ENCODE measurements at regions not wholly inside any gene's neighbourhood (a gene's known extent, or its start where the extent isn't known, plus 50 kb on each side); places are given as distances from the start of the nearest gene placed in this dataset.

DNA sequence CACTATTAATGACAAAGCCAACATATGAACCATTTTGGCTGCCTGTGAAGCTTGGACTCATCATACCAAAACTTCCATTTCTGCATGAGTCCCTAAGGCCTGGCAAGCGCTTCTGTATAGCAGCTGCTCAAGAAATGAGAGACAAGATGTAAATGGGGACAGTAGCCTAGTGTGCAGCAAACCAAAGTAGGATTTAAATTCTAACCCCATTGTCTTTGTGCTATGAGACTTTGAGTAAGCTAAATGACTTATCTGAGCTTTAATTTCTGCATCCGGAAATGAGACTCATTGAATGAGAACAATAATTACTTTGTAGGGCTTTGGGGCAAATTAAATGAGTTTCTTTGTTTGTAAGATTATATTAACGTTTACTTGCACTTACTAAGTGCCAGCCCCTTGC lies 536.4 kb upstream of the CDH7 start:
- TF ChIP-seq SPI1 (IDR thresholded peaks at IDR 0.05; ENCODE audit: borderline replicate concordance, low read depth) = no peak
- TF ChIP-seq, protein P1, sequence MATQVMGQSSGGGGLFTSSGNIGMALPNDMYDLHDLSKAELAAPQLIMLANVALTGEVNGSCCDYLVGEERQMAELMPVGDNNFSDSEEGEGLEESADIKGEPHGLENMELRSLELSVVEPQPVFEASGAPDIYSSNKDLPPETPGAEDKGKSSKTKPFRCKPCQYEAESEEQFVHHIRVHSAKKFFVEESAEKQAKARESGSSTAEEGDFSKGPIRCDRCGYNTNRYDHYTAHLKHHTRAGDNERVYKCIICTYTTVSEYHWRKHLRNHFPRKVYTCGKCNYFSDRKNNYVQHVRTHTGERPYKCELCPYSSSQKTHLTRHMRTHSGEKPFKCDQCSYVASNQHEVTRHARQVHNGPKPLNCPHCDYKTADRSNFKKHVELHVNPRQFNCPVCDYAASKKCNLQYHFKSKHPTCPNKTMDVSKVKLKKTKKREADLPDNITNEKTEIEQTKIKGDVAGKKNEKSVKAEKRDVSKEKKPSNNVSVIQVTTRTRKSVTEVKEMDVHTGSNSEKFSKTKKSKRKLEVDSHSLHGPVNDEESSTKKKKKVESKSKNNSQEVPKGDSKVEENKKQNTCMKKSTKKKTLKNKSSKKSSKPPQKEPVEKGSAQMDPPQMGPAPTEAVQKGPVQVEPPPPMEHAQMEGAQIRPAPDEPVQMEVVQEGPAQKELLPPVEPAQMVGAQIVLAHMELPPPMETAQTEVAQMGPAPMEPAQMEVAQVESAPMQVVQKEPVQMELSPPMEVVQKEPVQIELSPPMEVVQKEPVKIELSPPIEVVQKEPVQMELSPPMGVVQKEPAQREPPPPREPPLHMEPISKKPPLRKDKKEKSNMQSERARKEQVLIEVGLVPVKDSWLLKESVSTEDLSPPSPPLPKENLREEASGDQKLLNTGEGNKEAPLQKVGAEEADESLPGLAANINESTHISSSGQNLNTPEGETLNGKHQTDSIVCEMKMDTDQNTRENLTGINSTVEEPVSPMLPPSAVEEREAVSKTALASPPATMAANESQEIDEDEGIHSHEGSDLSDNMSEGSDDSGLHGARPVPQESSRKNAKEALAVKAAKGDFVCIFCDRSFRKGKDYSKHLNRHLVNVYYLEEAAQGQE (IDR thresholded peaks at IDR 0.05; ENCODE audit: insufficient replicate concordance, low read depth) = no peak
- TF ChIP-seq POLR2AphosphoS5 (IDR thresholded peaks at IDR 0.05; ENCODE audit: low read depth) = no peak
- no peak for TF ChIP-seq GABPA (IDR thresholded peaks at IDR 0.05; ENCODE audit: low read depth)
- TF ChIP-seq, protein P2, sequence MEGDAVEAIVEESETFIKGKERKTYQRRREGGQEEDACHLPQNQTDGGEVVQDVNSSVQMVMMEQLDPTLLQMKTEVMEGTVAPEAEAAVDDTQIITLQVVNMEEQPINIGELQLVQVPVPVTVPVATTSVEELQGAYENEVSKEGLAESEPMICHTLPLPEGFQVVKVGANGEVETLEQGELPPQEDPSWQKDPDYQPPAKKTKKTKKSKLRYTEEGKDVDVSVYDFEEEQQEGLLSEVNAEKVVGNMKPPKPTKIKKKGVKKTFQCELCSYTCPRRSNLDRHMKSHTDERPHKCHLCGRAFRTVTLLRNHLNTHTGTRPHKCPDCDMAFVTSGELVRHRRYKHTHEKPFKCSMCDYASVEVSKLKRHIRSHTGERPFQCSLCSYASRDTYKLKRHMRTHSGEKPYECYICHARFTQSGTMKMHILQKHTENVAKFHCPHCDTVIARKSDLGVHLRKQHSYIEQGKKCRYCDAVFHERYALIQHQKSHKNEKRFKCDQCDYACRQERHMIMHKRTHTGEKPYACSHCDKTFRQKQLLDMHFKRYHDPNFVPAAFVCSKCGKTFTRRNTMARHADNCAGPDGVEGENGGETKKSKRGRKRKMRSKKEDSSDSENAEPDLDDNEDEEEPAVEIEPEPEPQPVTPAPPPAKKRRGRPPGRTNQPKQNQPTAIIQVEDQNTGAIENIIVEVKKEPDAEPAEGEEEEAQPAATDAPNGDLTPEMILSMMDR (IDR thresholded peaks at IDR 0.05; ENCODE audit: insufficient read depth, low read length) = no peak
- H3K27me3 ChIP-seq (ENCODE audit: insufficient read depth, poor library complexity, severe bottlenecking) = no peaks in the 10 kb centered on the region
- no peak overlapping the region for H3K4me3 ChIP-seq (replicated peaks; ENCODE audit: insufficient read depth, low read length)
- DNase-seq (ENCODE audit: low read depth in 1 of 2, low spot score in 1 of 2) = no peak
- no peak overlapping the region for H3K27ac ChIP-seq (replicated peaks)

DNA sequence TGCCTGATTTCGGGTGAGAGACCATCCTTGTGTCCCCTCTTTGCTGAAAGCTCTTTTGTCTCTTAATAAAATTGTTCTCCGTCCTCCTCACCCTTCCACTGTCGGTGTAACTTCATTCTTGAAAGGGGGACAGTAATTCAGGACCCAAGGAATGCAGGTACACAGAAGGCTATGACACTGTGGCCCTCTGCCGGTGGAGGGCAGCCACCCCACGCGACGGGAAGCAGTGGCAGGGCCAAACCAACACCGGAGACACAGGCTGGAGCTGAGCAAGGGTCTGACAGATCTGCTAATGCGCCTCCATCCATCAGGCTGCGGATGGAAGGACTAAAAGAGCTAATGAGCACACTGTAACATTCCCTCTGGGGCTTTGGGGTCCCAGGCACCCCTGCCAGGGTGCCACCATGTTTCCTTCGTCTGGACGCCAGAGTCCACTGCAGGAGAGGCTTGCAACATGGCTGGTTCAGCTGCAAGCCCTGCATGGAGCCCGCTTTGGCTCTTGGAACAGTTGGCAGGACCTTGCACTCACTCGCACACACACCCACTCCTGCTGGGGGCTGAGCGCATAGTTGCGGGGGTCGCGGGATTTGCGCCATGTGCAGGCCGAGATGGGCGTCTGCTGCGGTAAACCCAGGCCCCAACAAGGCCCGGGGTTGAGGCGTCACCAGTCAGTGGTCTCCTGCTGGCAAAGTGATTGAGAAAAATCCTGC lies 544.1 kb upstream of the CDH7 start:
- Histone ChIP-seq H3K27me3 (ENCODE audit: insufficient read depth, poor library complexity, severe bottlenecking) (no peaks in the 10 kb centered on the region), H3K27ac (replicated peaks) (no peak overlapping the region), H3K4me3 (replicated peaks; ENCODE audit: insufficient read depth, low read length) (no peak overlapping the region)
- DNase-seq (ENCODE audit: low read depth in 1 of 2, low spot score in 1 of 2) = no peak
- TF ChIP-seq, protein P1 (IDR thresholded peaks at IDR 0.05; ENCODE audit: insufficient replicate concordance, low read depth) = no peak
- TF ChIP-seq SPI1 (IDR thresholded peaks at IDR 0.05; ENCODE audit: borderline replicate concordance, low read depth) (no peak), GABPA (IDR thresholded peaks at IDR 0.05; ENCODE audit: low read depth) (no peak), POLR2AphosphoS5 (IDR thresholded peaks at IDR 0.05; ENCODE audit: low read depth) (no peak)
- TF ChIP-seq, protein P2 (IDR thresholded peaks at IDR 0.05; ENCODE audit: insufficient read depth, low read length) = no peak

DNA sequence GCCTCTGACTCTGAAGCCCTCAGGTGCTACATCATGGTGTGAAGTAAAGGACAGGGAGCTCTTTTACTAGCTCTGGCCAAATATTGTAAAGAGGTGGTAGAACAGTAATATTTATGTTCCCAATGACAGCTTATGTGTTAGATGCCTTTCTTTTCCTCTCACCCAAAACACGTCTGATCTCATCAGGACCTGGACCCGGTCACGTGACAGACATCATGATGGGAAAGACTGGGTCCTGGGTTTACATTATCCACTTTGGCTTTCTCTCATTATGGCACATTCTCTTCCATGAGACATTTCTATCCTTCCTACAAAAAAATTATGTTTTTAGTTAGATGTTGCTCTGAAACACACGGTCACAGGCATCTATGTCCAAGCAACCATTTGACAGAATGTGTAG lies 548.7 kb upstream of the CDH7 start:
- no peak for DNase-seq (ENCODE audit: low read depth in 1 of 2, low spot score in 1 of 2)
- no peak for TF ChIP-seq SPI1 (IDR thresholded peaks at IDR 0.05; ENCODE audit: borderline replicate concordance, low read depth)
- TF ChIP-seq, protein P2 (IDR thresholded peaks at IDR 0.05; ENCODE audit: insufficient read depth, low read length) = no peak
- no peak for TF ChIP-seq GABPA (IDR thresholded peaks at IDR 0.05; ENCODE audit: low read depth)
- TF ChIP-seq, protein P1 (IDR thresholded peaks at IDR 0.05; ENCODE audit: insufficient replicate concordance, low read depth) = no peak
- no peak for TF ChIP-seq POLR2AphosphoS5 (IDR thresholded peaks at IDR 0.05; ENCODE audit: low read depth)
- no peaks in the 10 kb centered on the region for H3K27me3 ChIP-seq (ENCODE audit: insufficient read depth, poor library complexity, severe bottlenecking)
- no peak overlapping the region for H3K4me3 ChIP-seq (replicated peaks; ENCODE audit: insufficient read depth, low read length)
- no peak overlapping the region for H3K27ac ChIP-seq (replicated peaks)
